Keratinocyte (primary cell): ENCODE measurements at regions not wholly inside any gene's neighbourhood (a gene's known extent, or its start where the extent isn't known, plus 50 kb on each side); places are given as distances from the start of the nearest gene placed in this dataset.

ENCODE experiments used
- CTCF ChIP-seq, 3 experiments: IDR thresholded peaks in 1 of 3; conservative IDR thresholded peaks in 1 of 3; optimal IDR thresholded peaks in 1 of 3; 2 replicates in 2 of 3; 3 replicates in 1 of 3; pipeline versions ENCODE3 to v1.5.1; 2011; ENCODE audit warnings: low read length in 3 of 3, mild to moderate bottlenecking in 3 of 3, moderate library complexity in 2 of 3, control low read depth in 1 of 3, inconsistent platforms in 1 of 3; ENCODE audit not compliant: insufficient read depth in 2 of 3; ENCODE audit errors: extremely low read depth in 1 of 3
- EZH2 ChIP-seq: IDR thresholded peaks from one replicate; pipeline ENCODE4 v1.6.1; 2012; ENCODE audit warnings: inconsistent platforms, mild to moderate bottlenecking, low read length, moderate library complexity

GRCh38 chr12:75728826-75729225, 217.4 kb upstream of the KRR1 start:
- TF ChIP-seq CTCF (optimal IDR thresholded peaks at IDR 0.05 in 1 of 3, IDR thresholded peaks at IDR 0.05 in 1 of 3, conservative IDR thresholded peaks at IDR 0.05 in 1 of 3; ENCODE audit: extremely low read depth in 1 of 3, insufficient read depth in 2 of 3, low read length in 3 of 3) (no peak), EZH2 (no peak)
